GM18867 (cell line): ENCODE measurements at regions not wholly inside any gene's neighbourhood (a gene's known extent, or its start where the extent isn't known, plus 50 kb on each side); places are given as distances from the start of the nearest gene placed in this dataset.

Experiments
- ATAC-seq: cut with Tn5 transposase; IDR thresholded peaks from one replicate; pipeline ENCODE4 v1.9.1; 2021; ENCODE audit warnings: mild to moderate bottlenecking, moderate library complexity; ENCODE audit not compliant: unreplicated experiment

GRCh38 chr3:18008706-18009368 lies 266.4 kb upstream of the TBC1D5 start:
- ATAC-seq: no peak

DNA sequence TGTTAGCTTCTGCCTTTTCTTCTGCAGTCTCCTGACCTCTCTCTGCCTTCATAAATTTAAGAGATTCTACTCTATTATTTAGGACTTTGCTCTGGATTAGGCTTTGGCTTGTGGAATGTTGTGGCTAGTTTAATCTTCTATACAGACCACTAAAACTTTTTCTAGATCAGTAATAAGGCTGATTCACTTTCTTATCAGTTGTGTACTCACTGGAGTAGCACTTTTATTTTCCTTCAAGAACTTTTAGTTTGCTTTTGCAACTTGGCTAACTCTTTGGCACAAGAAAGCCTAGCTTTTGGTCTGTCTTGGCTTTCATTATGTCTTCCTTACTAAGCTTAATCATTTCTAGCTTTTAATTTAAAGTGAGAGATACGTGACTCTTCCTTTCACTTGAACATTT lies 265.5 kb upstream of the TBC1D5 start:
- ATAC-seq: no peak

GRCh38 chr3:17995769-17996168 lies 253.3 kb upstream of the TBC1D5 start:
- ATAC-seq: no peak

GRCh38 chr3:17994167-17994566 lies 251.7 kb upstream of the TBC1D5 start:
- ATAC-seq: no peak

DNA sequence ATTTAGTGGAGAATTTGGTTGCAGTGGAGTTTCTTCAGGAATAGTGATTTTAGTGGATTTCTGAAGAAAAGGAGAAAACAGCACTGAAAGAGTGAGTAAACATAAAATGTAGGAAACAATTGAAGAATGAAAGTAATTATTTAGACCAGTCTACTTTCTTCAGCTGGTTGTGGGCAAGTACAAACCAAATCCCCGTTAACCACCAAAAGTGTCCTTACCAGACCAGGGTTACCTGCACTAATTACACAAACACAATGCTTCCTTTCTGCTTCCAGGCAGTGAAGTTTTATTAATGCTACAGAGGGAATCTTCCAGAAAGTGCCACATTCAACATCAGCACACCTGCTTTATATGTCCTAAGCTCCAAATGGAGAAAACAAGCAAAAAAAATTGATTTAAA lies 248.0 kb upstream of the TBC1D5 start:
- ATAC-seq: no peak

DNA sequence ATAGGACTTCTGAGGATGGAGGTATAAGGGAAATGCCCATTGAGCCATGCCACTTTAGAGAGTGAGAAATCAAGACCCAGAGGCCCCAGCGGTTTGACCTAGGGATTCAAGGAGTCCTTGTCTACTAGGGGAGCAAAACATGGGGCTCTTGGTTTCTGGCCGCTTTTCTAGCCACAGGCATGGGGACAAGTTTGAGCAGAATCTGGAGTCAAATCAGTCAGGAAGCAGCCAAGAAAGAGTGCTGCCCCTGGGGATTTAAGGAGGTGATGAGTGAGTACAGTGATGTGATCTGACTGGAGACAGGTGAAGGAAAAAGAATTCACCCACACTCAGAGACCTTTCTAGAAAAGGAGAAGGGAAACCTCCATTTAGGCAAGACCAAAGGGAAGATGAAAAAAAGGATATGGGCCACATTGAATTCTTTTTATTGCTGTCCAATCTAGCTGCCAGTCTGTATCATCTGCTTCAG lies 244.0 kb upstream of the TBC1D5 start:
- no peak for ATAC-seq

DNA sequence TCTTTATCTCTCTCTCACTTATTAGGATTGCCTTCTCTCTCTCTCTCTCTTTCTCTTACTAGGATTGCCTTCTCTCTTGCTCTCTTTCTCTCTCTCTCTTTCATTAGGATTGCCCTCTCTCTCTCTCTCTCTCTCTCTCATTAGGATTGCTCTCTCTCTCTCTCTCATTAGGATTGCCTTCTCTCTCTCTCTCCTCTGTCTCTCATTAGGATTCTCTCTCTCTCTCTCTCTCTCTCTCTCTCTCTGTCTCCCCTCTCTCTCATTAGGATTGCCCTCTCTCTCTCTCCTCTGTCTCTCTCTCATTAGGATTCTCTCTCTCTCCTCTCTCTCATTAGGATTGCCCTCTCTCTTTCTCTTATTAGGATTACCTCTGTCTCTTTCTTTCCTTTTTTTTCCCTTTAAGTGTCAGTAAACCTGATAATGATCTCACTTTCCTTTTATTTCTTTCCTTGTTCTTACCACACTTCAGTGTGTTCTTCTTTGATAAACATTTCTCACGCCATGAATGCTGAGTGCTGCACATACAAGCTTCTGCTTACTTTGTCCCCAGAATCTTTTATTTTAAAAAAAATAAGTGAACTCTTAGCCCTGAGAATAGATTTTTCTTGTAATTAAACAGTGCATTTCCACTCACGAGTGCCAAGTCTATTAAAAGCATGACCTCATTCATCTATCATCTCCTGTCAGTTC lies 243.4 kb upstream of the TBC1D5 start:
- ATAC-seq: no peak

- no peak for ATAC-seq
Measured at GRCh38 chr3:17983106-17983505, 240.7 kb upstream of the TBC1D5 start.

- ATAC-seq: no peak
Measured at GRCh38 chr3:17982211-17982880, 239.9 kb upstream of the TBC1D5 start.

GRCh38 chr3:17980863-17981262 lies 238.4 kb upstream of the TBC1D5 start:
- no peak for ATAC-seq

DNA sequence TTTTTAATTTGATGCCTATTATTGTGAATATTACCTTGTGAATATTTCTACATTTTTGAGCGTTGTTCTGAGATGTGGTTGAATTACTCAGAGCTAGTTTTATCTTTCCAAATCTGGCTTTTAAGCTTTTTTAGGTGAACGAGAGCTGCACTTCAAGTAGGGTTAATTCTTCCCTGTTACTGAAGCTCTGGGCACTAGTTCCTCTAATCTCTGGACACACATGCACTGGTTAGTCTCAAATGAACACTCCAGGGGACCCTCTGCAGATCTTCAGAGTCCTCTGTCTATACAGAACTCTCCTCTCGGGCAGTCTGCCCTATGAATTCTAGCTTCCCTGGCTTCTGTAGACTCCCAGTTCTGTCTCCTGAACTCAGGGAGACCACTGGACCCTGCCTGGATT lies 237.5 kb upstream of the TBC1D5 start:
- ATAC-seq: no peak

- ATAC-seq: no peak
Measured at GRCh38 chr3:17979252-17979651, 236.8 kb upstream of the TBC1D5 start.

GRCh38 chr3:17974206-17974841 lies 231.9 kb upstream of the TBC1D5 start:
- no peak for ATAC-seq

DNA sequence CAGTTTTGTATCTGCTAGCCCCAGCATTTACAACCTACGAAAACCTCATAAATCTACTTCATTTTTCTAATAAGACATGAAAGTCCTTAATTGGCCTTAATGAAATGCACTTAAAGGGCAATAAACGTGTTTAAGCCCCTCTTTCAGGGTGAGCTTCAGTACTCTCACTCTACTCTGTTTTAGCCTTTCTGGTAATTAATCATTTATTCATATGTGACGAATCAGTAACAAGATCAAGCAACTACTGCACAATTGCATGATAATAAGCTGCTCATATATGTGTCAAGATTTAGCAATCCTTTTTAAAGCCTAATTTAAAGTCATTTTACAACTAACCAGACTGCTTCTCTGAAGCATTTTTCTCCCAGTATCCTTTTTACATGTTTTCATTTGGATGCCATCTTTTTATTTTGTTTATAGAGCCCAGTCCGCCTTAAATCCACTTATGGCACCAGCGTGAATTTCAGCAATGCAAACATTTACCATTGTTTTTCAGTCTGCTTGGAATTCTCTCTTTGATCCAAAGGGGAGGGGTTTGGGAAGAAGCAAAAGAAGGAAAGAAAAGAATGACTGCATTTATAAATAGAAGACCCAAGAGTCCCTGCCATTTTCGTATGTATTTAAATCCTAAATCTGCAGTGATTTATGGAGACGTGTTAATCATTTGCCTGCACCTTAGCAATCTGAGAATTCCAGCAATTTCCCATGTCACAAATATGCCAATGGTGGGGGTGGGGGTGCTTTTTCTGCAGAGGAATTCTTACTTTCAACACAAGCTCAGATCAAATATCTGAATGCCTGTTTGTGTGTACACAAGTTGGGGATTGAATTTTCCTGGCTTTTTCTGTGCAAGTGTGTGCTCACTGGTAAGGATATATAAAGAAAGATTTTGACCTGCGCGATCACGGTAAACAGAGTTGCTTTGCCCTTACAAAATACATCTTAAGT lies 230.8 kb upstream of the TBC1D5 start:
- ATAC-seq: no peak

DNA sequence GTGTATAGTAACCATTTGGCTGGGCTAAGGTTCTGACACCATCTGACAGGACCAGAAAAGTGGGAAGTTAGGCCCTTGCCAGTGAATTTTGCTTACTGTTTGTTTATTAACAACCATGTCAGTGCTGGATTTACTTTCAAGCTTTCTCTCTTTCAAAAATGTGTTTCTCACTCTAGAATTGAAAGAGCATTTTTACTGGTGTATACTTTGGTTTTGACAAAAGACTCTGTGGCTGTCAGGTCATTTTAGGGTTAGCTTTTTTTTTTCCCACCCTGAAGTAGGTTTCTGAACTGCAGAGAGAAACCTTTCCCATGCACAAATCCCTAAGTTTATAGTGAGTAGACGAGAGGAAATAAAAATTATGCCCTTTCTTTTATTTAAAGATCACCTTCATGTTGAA lies 230.0 kb upstream of the TBC1D5 start:
- ATAC-seq: no peak

GRCh38 chr3:17972030-17972429 lies 229.6 kb upstream of the TBC1D5 start:
- no peak for ATAC-seq

- ATAC-seq: no peak
Measured at GRCh38 chr3:17969985-17970568, 227.6 kb upstream of the TBC1D5 start.

DNA sequence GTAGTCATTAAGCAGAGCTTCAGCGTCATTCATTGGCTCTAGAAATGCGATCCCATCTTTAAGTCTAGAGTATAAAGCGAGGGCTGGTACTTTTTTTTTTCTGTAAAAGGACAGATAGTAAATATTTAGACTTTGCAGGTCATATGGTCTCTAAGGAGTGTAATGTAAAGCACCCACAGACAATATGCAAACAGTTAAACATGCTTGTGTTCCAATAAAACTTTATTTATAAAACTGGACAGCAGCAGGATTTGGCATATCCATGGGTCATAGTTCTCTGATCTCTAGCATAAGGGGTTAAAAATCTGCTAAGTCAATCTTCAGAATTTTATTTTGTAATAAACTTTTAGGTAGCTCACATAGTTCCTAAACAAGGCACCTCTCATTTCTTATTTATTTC lies 226.8 kb upstream of the TBC1D5 start:
- ATAC-seq: no peak

- no peak for ATAC-seq
Measured at GRCh38 chr3:17967953-17968607, 225.6 kb upstream of the TBC1D5 start.

DNA sequence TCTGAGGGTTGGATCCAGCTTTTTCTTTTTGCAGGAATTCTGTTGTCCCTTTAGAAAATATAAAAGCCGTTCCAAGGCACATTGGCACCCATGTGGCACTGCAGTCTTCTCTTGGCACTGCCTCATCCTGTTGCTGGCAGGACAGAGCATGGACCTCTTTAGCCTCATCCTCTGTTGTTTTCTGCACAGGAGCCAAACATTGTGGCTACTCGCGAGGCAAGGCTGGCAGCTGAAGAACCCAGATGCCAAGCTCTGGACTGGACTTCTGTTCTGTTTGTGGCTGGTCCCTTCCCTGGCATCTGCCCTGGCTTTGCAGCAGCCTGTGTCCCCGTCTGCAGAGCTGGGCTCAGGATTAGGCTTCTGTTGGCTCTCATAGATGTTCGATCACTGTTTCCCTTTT lies 224.7 kb upstream of the TBC1D5 start:
- no peak for ATAC-seq
